Stimulated activated CD8-positive, alpha-beta memory T cell treated with anti-CD3 and anti-CD28 coated beads, Interleukin-15, amount 100 ng/mL, for 24 hours (primary cell): ENCODE measurements at regions not wholly inside any gene's neighbourhood (a gene's known extent, or its start where the extent isn't known, plus 50 kb on each side); places are given as distances from the start of the nearest gene placed in this dataset.

Experiments used
- DNase-seq: peaks from one replicate; pipeline ENCODE4 v3.0.0-alpha.2; 2020; ENCODE audit warnings: low read depth

DNA sequence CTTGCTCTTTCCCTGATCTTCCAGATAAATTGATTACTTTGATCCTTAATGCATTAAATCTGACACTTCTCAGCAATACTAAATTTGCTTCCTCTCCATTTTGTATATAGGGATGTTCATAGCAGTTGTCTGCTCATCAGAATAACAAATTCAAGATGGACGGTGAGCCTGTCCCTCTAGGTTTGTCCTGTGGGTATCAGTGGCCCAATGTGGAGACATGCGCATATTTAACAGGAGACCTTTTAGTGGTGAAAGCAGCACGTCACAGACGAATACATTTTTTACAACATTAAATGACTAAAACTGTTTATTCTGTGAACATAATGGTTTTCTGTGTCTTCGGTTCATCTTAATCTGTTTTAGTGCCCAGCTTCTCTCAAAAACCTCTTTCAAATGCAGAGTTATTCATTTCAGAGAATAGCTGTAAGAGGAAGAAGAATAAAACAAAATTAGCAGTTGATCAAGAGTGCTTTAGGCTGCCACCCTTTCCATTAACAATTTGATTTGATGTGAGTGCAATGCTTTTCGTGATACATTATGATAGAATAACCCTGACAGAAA is 1970.4 kb upstream of the WWC1 start:
- no peak for DNase-seq

DNA sequence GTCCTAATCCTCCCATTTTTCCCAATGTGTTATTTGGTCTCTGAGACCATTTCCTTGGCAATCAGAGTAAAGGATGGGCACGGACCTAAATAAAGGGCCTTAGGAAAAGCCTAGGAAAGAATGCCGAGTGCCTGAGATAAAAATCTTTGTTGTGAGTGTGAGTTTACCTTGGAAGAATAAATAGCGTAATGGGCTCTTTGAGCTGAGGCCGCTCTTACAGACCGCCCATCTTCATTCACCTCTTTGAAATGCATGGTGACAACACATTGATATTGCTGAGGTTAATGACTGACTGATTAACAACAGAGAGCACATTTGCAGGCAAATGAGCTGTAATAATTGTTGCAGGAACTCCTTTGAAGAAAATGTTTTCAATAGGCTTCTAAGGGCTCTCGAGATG is 1967.1 kb upstream of the WWC1 start:
- DNase-seq, result no peak

GRCh38 chr5:166329149-166329800 is 1962.2 kb upstream of the WWC1 start:
- no peak for DNase-seq

DNA sequence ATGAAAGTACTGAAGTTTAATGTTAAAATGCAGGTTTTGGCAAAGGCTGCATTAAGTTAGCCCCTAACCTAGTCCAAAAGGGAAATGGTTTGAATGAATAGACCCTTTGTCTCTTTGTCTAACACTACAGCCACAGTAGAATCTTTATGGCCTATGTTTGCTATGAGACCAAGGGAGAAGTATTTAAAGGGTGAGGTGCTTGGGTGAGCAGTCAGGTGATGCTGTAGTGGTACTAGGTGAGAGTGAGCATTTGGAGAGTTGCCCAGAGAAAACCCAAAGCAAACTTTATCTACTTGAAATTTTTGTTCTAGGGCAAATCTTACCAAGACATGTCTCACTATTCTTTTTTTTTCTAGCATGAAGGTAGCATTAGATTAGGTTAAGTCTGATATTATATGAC is 1961.4 kb upstream of the WWC1 start:
- no peak for DNase-seq

- no peak for DNase-seq
Measured at GRCh38 chr5:166331521-166331920, 1959.9 kb upstream of the WWC1 start.

DNA sequence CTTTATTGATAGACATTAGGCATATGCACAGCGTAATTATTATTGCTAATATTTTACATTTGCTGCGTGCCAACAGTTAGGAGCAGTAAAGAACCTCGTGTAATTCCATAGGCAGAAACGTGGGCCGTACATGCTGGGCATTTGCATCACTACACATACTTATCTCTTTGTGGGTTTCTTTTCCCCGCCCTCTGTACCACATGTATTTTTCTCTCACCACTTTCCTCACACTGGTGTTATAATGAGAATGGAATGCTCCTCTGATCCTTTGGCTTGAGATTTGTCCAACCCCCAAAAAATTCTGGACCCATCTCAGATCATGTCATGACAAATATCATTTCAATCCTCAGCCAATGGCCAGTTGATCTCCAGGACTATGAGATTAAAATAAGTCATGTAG is 1952.6 kb upstream of the WWC1 start:
- no peak for DNase-seq

DNA sequence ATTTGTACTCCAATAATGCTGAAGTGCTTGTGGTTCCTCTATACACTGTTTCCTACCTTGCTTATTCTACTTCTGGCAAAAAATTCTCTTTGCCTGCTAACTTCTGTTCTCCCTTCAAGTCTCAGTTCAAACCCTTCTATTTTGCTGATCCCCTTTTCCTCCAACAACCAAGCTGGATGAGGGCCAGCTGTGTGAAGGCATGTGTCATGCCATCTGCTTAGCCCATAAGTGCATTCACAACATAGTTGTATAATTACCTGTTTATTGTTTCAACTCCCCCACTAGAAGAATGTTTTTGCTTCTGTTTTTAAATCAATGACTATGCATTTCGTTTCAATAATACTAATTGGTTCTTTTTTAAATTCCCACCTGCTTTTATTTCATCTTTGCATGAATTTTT is 1951.4 kb upstream of the WWC1 start:
- no peak for DNase-seq

DNA sequence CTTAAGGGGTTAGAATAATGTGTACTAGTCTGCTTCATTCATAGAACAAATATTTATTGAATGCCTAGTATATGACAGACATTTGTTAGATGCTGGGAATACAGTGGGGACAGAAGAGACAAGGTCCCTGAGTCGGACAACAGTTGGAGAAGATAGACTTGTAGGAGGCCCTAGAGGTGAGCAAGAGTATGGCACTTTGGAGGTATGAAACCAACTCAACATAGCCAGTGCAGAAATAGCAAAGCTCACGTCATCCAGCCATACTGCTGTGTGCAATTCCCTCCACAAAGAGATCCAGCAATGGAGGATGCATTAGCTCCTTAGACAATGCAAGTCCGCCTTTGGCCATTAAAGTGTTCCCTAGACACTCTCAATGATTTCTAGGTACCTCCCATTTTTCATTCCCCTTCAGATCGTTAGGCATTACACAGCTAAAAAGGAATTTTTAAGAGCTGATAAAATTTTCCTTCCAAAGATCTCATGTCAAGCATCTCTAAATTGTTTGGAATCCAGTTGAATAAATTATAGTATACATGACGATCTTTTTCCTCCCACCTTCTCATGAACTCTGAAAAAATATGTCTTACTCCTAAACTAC is 1949.6 kb upstream of the WWC1 start:
- DNase-seq, result no peak

DNA sequence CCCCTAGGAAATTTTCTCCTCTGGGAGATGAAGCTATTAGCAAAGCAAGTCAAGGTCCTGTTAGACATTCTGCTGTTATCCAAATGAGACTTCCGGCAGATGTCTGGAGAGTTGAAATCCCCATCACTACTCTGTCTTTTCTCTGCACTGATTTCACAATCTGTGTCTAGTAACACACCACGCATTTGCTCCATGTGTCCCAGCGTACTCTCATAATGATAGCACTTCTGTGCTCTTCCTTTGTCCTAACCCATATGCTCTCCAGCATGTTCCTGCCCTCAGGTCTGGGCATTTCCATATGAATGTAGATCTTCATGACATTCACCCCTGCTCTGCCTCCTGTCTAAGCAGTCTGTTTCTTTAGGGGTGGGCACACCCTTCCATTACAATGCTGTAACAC is 1949.0 kb upstream of the WWC1 start:
- no peak for DNase-seq

GRCh38 chr5:166346726-166347374 is 1944.6 kb upstream of the WWC1 start:
- DNase-seq, result no peak

DNA sequence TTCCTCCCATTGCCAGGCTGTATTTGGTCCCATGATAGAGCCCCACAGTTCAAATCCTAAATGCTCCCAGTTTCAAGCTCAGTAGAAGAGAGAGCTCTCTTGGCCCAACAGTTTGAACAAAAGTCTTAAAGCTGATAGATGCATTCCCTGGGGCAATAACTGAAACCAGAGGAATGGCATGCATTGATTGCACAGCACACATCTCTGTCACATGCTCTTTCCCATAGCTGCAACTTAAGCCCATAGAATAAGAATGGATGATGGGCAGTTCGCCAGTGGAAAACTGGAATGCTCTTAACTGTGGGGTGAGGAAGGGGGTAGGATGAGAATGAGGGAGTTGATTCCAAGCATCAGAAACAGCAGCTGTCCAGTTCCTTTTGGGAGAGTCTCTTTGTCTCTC is 1942.4 kb upstream of the WWC1 start:
- no peak for DNase-seq

DNA sequence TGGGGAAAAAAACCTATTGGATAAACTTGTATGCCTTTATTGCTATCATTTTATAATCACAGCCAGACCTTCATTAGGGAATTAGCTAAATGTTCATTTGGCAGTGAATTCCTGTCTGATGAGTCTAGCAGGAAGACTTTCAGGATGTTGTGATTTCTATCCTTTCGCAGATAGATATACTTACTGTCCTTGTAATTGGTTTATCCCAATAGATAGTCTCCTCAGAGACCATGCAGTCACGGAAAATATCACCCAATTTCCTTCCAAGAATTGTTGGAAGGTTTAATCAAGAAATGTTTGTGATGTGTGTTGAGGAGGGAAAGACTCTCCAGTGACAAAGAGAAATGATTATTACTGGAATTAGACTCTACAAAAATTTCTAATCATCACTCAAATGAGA is 1937.9 kb upstream of the WWC1 start:
- DNase-seq, result no peak

DNA sequence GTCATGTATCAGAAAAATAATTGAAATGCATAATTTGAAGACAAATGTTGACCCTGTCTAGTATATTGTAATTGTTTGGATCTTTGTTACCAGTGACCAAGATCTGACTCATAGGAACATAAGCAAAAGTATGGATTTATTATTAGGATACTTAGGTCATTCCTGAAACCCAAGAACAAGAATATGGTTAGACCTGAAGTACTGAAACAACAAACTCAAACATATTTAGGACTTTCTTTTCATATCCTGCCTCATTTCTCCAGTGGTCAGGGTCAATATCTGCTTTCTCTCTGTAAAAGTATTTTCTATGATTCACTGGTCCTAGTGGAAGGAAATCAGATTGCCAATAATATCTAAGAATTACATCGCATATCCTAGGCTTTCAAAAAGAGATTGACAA is 1937.1 kb upstream of the WWC1 start:
- no peak for DNase-seq

- no peak for DNase-seq
Measured at GRCh38 chr5:166356096-166356495, 1935.3 kb upstream of the WWC1 start.

- DNase-seq, result no peak
Measured at GRCh38 chr5:166358127-166358830, 1933.2 kb upstream of the WWC1 start.

DNA sequence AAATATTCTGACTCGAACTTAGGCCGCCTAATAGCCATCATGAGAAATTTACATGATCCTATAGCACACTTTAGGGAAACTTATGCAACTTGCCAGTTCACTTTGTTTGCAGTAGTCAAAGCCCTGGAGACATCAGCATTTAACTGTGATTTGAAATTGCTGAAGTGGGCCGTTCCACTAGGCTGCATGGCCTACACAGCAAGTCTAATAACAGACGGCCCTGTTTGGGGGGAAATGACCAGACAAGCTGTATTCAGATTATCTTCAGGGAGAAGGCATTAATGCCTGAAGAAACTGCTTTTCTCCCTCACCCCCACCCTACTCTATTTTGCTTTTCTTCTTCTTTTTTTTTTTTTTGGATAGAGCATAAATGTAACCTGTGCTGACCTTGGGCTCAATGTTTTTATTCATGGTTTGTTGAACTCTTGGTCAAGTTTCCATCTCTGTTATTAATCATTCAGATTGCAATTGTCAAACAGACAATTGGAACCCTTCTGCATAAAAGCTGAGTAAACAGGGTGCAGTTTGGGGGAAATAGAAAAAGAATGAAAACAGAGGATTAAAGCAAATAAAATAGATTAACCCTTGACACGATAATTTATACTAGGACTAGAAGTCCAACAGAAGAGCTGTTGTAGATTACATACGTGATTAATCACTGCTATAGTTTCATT is 1928.2 kb upstream of the WWC1 start:
- no peak for DNase-seq

- DNase-seq, result no peak
Measured at GRCh38 chr5:166365164-166365563, 1926.3 kb upstream of the WWC1 start.

DNA sequence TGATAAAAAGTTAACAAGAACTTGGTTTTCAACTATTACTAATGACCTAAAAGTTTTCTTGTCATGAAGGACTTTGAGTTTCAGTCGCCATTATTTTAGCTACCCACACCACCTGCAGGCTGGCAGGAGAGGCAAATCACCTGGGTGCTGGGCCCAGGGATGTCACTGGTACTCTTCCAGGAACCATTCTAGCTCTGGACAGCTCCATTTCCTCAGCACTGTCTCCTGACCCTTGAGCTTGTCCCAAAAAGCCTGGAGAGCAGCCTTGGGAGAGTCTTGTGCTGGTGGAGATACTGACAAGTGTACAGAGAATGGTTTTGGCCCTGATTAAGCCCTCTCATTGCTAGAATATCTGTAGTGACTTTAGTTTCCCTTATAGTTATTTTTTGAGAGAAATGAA is 1924.1 kb upstream of the WWC1 start:
- DNase-seq, result no peak

- no peak for DNase-seq
Measured at GRCh38 chr5:166369346-166369745, 1922.1 kb upstream of the WWC1 start.

- no peak for DNase-seq
Measured at GRCh38 chr5:166369807-166370206, 1921.6 kb upstream of the WWC1 start.

DNA sequence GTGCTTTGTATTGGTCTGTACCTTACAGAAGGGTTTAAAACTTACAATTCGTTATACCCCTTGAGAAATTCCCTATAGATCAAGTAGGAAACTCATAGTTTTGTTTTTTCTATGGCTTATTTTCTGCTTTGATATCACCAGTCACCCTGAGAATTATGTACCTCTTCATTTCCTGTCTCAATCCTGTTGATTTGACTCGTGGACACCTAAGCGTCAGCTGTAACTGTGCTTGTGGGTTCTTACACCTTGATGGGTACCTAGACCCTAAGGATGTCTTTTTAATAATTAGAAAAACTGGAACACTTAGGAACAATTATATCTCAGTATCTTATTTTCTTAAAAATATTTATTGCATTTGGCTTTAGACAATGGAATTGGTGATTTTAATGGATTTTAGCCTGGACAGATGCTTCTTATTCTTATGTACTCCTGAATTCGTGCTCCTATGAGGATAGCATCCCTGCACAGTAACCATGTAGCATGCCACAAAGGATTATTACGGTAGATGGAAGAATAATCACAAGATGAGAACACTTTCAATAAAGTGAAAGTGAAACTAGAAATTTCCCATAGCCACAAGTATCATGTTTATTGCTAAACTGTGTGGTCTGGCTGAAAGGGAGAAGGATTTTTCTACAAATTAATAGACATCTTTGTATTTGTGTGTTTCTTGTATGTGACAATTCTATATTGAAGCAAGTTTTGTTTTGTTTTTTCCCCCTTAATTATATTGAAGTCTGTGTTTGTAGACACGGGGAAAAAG is 1920.3 kb upstream of the WWC1 start:
- no peak for DNase-seq

GRCh38 chr5:166373817-166374216 is 1917.6 kb upstream of the WWC1 start:
- DNase-seq, result no peak
